Neural cell (in vitro differentiated cells): ENCODE measurements at regions not wholly inside any gene's neighbourhood (a gene's known extent, or its start where the extent isn't known, plus 50 kb on each side); places are given as distances from the start of the nearest gene placed in this dataset.

Experiments used
- CTCF ChIP-seq: fragments of 450-650 bp; IDR thresholded peaks from 2 replicates; pipeline ENCODE4 v1.5.1; 2014; ENCODE audit warnings: antibody characterized with exemption, mild to moderate bottlenecking, moderate library complexity; ENCODE audit not compliant: poor library complexity, severe bottlenecking
- EP300 ChIP-seq: fragments of 450-650 bp; conservative IDR thresholded peaks from 2 replicates; pipeline ENCODE4 v1.6.1; 2014; ENCODE audit warnings: antibody characterized with exemption, mild to moderate bottlenecking, moderate library complexity; ENCODE audit not compliant: poor library complexity, severe bottlenecking
- EZH2 ChIP-seq: fragments of 200-600, 300-800 bp; shearing (Covaris generic), sonication (generic); IDR thresholded peaks from 2 replicates; pipeline ENCODE4 v1.6.1; 2014; ENCODE audit warnings: antibody characterized with exemption, low read length, borderline replicate concordance, mild to moderate bottlenecking; ENCODE audit not compliant: insufficient read depth, poor library complexity, severe bottlenecking
- RAD21 ChIP-seq: fragments of 450-650 bp; conservative IDR thresholded peaks from 2 replicates; pipeline ENCODE4 v1.6.1; 2014; ENCODE audit warnings: antibody characterized with exemption, mild to moderate bottlenecking, moderate library complexity

GRCh38 chr2:161102770-161103450, 57.3 kb upstream of the TANK start:
- no peak for TF ChIP-seq CTCF
- TF ChIP-seq EP300: no peak
- TF ChIP-seq RAD21: no peak
- TF ChIP-seq EZH2: no peak
